Body of pancreas (tissue), 4 donors: ENCODE measurements at regions not wholly inside any gene's neighbourhood (a gene's known extent, or its start where the extent isn't known, plus 50 kb on each side); places are given as distances from the start of the nearest gene placed in this dataset.

Source experiments
- ATAC-seq: fragments of 150-250 bp; one replicate; pipeline ENCODE4 v1.9.1; 2016
- DNase-seq, 4 donors: peaks; one replicate each; pipeline ENCODE4 v3.0.0-alpha.2; 2019
- H3K27ac ChIP-seq, 4 donors: fragments of 200-600 bp; sonication (generic); 1 replicate in 3 of 4; 2 replicates in 1 of 4; pipeline versions ENCODE4 v1.5.1 to v1.6.1; 2016 to 2019; ENCODE audit warnings: mild to moderate bottlenecking in 1 of 4, mixed read lengths in 1 of 4, moderate library complexity in 1 of 4
- H3K27me3 ChIP-seq, 2 donors: fragments of 200-600 bp; sonication (generic); one replicate each; pipeline ENCODE4 v1.6.0; 2016; ENCODE audit warnings: mild to moderate bottlenecking in 1 of 2
- H3K36me3 ChIP-seq, 2 donors: fragments of 200-600 bp; sonication (generic); replicated peaks in 1 of 2; 2 replicates each; pipeline ENCODE4 v1.5.1; 2016; ENCODE audit warnings: low read depth in 2 of 2; ENCODE audit not compliant: insufficient read depth in 1 of 2
- H3K4me1 ChIP-seq: fragments of 200-600 bp; sonication (generic); one replicate; pipeline ENCODE4 v1.6.0; 2016
- H3K4me3 ChIP-seq, 2 donors: fragments of 200-600 bp; sonication (generic); 1 replicate in 1 of 2; 2 replicates in 1 of 2; pipeline ENCODE4 v1.5.1; 2016 to 2019
- H3K9me3 ChIP-seq, 3 donors: fragments of 200-600 bp; sonication (generic); 1 replicate in 2 of 3; 2 replicates in 1 of 3; pipeline ENCODE4 v1.5.1; 2016
- POLR2A ChIP-seq, 3 donors: fragments of 450-650 bp; IDR thresholded peaks; one replicate each; pipeline ENCODE4 v1.6.1; 2016; ENCODE audit warnings: antibody characterized with exemption in 3 of 3, mild to moderate bottlenecking in 2 of 3
- WGBS, 2 donors: methylation state at CpG; one replicate each; pipeline ENCODE4 v1.1.5; 2017; 5-methylcytosine and 5-hydroxymethylcytosine counted together
- intact Hi-C: fragments of 100-400 bp; cut with DNase I; formaldehyde crosslinking; loops from one replicate; pipeline ENCODE4 v1.15.1; 2023
- TF ChIP-seq, protein P1 (sequence below), 7 experiments: fragments of 450-650 bp in 4 of 7; fragments of 200-600 bp in 3 of 7; sonication (generic) in 3 of 7; IDR thresholded peaks; one replicate each; pipeline ENCODE4 v1.5.1; 2016 to 2019; ENCODE audit warnings: antibody characterized with exemption in 7 of 7

DNA sequence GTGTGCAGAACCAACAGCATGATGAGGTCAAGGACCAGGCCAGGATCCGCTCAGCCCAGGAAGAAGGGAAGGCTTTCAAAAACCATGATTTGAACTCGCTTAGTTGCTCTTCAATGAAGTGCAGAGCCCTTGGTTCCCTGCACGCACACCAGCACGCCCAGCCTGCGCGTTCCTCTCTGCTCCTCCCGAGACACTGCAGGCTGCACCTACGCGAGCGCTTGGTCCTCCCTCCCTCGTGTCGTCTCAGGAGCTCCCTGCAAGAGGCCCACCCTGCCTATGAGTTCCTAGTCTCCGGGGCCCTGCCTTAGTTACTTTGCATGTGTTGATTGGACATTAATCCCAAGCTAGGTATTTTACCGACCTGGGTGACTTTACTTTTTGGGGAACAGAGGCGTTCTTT lies 132.9 kb upstream of the TNRC6C start:
- no peaks in the 10 kb centered on the region for H3K4me1 ChIP-seq

DNA sequence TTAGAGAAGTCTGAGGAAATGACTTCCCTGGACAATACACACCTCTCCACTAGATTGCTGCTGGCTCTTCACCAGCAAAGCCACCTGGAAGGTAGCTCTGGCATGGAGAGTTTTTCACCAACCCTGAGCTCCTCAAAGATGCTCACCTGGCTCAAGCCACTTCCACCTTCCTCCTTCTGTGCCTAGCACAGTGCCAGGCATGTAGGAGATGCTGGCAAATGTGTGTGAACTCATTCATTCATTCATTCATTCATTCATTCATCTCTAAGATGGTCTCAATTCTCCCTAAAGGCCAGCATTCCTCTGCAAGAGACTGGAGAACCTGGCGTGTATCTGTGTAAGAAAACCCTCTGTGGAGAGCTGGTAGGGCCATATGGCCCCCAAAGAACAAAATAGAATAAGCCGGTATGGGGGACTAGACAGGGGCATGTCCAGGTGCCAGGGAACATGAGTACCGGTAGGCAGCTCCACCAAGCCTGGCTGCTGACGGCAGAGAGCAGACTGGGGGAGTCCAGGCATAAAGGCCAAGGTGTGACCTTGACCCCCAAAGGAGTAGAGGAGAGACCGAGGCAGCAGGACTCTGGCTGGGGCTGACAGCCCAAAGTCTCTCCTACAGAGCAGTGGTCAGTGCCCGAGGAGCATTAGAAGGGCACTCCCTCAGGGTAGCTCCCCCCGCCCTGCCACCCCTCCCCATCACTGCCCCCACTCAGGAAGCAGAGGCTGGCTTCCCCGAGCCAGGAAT lies 132.2 kb upstream of the TNRC6C start:
- no peaks in the 10 kb centered on the region for H3K27me3 ChIP-seq
- ATAC-seq (no peak), DNase-seq (no peak)
- H3K9me3 ChIP-seq, result no peaks in the 10 kb centered on the region
- TF ChIP-seq, protein P1, sequence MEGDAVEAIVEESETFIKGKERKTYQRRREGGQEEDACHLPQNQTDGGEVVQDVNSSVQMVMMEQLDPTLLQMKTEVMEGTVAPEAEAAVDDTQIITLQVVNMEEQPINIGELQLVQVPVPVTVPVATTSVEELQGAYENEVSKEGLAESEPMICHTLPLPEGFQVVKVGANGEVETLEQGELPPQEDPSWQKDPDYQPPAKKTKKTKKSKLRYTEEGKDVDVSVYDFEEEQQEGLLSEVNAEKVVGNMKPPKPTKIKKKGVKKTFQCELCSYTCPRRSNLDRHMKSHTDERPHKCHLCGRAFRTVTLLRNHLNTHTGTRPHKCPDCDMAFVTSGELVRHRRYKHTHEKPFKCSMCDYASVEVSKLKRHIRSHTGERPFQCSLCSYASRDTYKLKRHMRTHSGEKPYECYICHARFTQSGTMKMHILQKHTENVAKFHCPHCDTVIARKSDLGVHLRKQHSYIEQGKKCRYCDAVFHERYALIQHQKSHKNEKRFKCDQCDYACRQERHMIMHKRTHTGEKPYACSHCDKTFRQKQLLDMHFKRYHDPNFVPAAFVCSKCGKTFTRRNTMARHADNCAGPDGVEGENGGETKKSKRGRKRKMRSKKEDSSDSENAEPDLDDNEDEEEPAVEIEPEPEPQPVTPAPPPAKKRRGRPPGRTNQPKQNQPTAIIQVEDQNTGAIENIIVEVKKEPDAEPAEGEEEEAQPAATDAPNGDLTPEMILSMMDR (IDR thresholded peaks at IDR 0.05), result no peak
- TF ChIP-seq POLR2A (IDR thresholded peaks at IDR 0.05), result no peak
- H3K4me1 ChIP-seq, result no peaks in the 10 kb centered on the region
- intact Hi-C loops, result no loop called here
- H3K4me3 ChIP-seq, result no peak overlapping the region
- H3K27ac ChIP-seq, result no peak overlapping the region
- H3K36me3 ChIP-seq, result no peaks in the 10 kb centered on the region
- 61 to 65% methylated on average over 7 to 8 of the region's 8 CpGs for WGBS, 2 donors

More for the DNA sequence above, 132.9 kb upstream of the TNRC6C start:
- no peak for ATAC-seq
- intact Hi-C loops, result no loop called here
- TF ChIP-seq, protein P1 (IDR thresholded peaks at IDR 0.05), result no peak
- no peak for TF ChIP-seq POLR2A (IDR thresholded peaks at IDR 0.05)
- 60 to 62% methylated on average over 15 of the region's 15 CpGs for WGBS, 2 donors
- H3K27me3 ChIP-seq, result no peaks in the 10 kb centered on the region
- no peak for DNase-seq
- no peaks in the 10 kb centered on the region for H3K9me3 ChIP-seq
- no peak overlapping the region for H3K27ac ChIP-seq
- no peak overlapping the region for H3K4me3 ChIP-seq
- H3K36me3 ChIP-seq, result no peaks in the 10 kb centered on the region

DNA sequence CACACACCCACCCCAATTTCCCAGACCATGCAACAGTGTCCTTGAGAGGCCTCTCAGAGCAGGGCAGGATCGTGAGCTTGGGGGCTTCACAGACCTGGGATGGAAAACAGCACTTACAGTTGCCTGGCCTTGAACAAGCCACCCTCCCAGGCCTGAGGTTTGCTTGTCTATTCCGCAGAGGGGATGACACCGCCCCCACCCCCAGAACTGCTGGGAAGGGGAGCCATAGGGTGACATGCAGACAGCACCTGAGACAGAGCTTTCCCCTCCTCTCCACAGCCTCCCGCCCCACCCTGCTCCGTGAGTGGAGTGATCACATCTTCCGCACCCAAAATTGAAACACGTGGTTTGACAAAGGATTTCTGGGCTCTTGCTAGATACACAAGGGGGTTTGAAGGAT lies 131.5 kb upstream of the TNRC6C start:
- intact Hi-C loops, result no loop called here
- H3K9me3 ChIP-seq, result no peaks in the 10 kb centered on the region
- no peaks in the 10 kb centered on the region for H3K27me3 ChIP-seq
- no peak overlapping the region for H3K27ac ChIP-seq
- no peaks in the 10 kb centered on the region for H3K4me1 ChIP-seq
- 60 to 64% methylated on average over 4 to 7 of the region's 7 CpGs for WGBS, 2 donors
- ATAC-seq (no peak), DNase-seq (no peak)
- H3K4me3 ChIP-seq, result no peak overlapping the region
- TF ChIP-seq POLR2A (IDR thresholded peaks at IDR 0.05), result no peak
- TF ChIP-seq, protein P1 (IDR thresholded peaks at IDR 0.05), result no peak
- no peaks in the 10 kb centered on the region for H3K36me3 ChIP-seq

DNA sequence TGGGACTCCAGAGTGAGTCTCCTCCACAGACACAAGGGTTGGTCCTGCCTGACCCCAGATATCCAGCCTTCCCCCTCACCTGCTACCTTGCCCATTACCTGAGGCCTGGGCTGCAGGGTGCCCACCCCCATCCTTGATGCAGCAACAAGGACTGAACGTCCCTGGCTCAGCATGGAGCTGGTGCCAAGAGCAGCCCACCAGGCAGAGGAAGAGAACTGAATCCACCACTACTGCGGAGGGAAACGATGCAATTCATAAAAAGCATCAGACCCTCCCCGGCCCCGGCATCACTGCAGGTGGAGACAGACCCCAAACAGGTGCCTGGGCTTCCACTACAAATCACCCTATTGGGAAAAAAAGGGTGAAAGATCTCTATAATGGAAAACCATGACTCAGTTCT lies 131.0 kb upstream of the TNRC6C start:
- Histone ChIP-seq H3K27ac (no peak overlapping the region), H3K4me3 (no peak overlapping the region), H3K27me3 (no peaks in the 10 kb centered on the region), H3K9me3 (no peaks in the 10 kb centered on the region), H3K36me3 (no peaks in the 10 kb centered on the region), H3K4me1 (no peaks in the 10 kb centered on the region)
- WGBS, 2 donors, result 51 to 57% methylated on average over 5 of the region's 5 CpGs
- intact Hi-C loops, result no loop called here
- ATAC-seq, result no peak
- TF ChIP-seq POLR2A (IDR thresholded peaks at IDR 0.05), result no peak
- TF ChIP-seq, protein P1 (IDR thresholded peaks at IDR 0.05), result no peak
- DNase-seq, result no peak
